ENCODE measurements at regions not wholly inside any gene's neighbourhood (a gene's known extent, or its start where the extent isn't known, plus 50 kb on each side); places are given as distances from the start of the nearest gene placed in this dataset.

GRCh38 chr1:24993871-24994580 lies 64.0 kb upstream of the RUNX3 start:
- no peak for ATAC-seq
- TF ChIP-seq ZNF70 (CRISPR knock-in tag; IDR thresholded peaks at IDR 0.05) (no peak), ZNF565 (CRISPR knock-in tag; conservative IDR thresholded peaks at IDR 0.05; ENCODE audit: low read depth) (no peak), ZFP3 (CRISPR knock-in tag; IDR thresholded peaks at IDR 0.05) (no peak), ZFP30 (CRISPR knock-in tag; IDR thresholded peaks at IDR 0.05) (no peak), ZC3H10 (CRISPR knock-in tag; IDR thresholded peaks at IDR 0.05) (no peak), SNAI2 (CRISPR knock-in tag; IDR thresholded peaks at IDR 0.05) (no peak), PPARA (CRISPR knock-in tag; IDR thresholded peaks at IDR 0.05; ENCODE audit: borderline replicate concordance) (no peak), ARNTL (CRISPR knock-in tag; IDR thresholded peaks at IDR 0.05; ENCODE audit: borderline replicate concordance, low read depth) (no peak), CREB5 (CRISPR knock-in tag; IDR thresholded peaks at IDR 0.05; ENCODE audit: low read depth) (no peak), OSR1 (CRISPR knock-in tag; IDR thresholded peaks at IDR 0.05) (no peak), TOX (CRISPR knock-in tag; IDR thresholded peaks at IDR 0.05; ENCODE audit: borderline replicate concordance) (no peak), PATZ1 (CRISPR knock-in tag; IDR thresholded peaks at IDR 0.05; ENCODE audit: borderline replicate concordance) (no peak), ISL1 (CRISPR knock-in tag; IDR thresholded peaks at IDR 0.05) (no peak), TSHZ2 (CRISPR knock-in tag; IDR thresholded peaks at IDR 0.05) (no peak), CSDC2 (CRISPR knock-in tag; IDR thresholded peaks at IDR 0.05) (no peak), GLIS3 (CRISPR knock-in tag; IDR thresholded peaks at IDR 0.05) (no peak), POU6F1 (CRISPR knock-in tag; IDR thresholded peaks at IDR 0.05; ENCODE audit: borderline replicate concordance, low read depth) (no peak), ZNF8 (CRISPR knock-in tag; IDR thresholded peaks at IDR 0.05) (no peak)
- TF ChIP-seq, protein P1, sequence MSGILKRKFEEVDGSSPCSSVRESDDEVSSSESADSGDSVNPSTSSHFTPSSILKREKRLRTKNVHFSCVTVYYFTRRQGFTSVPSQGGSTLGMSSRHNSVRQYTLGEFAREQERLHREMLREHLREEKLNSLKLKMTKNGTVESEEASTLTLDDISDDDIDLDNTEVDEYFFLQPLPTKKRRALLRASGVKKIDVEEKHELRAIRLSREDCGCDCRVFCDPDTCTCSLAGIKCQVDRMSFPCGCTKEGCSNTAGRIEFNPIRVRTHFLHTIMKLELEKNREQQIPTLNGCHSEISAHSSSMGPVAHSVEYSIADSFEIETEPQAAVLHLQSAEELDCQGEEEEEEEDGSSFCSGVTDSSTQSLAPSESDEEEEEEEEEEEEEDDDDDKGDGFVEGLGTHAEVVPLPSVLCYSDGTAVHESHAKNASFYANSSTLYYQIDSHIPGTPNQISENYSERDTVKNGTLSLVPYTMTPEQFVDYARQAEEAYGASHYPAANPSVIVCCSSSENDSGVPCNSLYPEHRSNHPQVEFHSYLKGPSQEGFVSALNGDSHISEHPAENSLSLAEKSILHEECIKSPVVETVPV (CRISPR knock-in tag; IDR thresholded peaks at IDR 0.05), result no peak

DNA sequence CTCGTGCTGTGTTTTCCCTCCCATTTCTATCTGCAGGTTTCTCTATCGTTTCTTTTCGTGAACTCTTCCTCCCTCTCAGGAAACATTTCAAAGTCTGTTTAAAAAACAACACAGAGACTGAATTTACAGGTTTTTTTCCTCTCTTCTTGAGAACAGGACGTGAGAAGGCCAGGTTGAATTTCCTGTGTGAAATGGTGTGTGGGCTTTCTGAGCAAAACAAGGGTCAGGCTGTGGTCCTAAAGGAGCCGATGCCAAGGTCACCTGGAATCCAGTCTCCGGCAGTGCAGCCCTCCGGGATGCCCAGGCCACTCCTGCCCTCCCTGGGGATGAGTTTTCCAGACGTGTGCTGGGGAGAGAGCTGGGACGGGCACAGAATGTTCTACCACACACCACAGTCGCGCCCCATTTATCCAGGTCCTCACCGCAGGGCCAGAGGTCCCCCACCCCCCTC lies 62.7 kb upstream of the RUNX3 start:
- no peak for ATAC-seq
- TF ChIP-seq CSDC2 (CRISPR knock-in tag; IDR thresholded peaks at IDR 0.05) (no peak), ZC3H10 (CRISPR knock-in tag; IDR thresholded peaks at IDR 0.05) (no peak), GLIS3 (CRISPR knock-in tag; IDR thresholded peaks at IDR 0.05) (no peak), ARNTL (CRISPR knock-in tag; IDR thresholded peaks at IDR 0.05; ENCODE audit: borderline replicate concordance, low read depth) (no peak), ZNF565 (CRISPR knock-in tag; conservative IDR thresholded peaks at IDR 0.05; ENCODE audit: low read depth) (no peak), BACH2 (CRISPR knock-in tag; IDR thresholded peaks at IDR 0.05; ENCODE audit: borderline replicate concordance) (no peak), POU6F1 (CRISPR knock-in tag; IDR thresholded peaks at IDR 0.05; ENCODE audit: borderline replicate concordance, low read depth) (no peak), ZFP30 (CRISPR knock-in tag; IDR thresholded peaks at IDR 0.05) (no peak), ESRRG (CRISPR knock-in tag; IDR thresholded peaks at IDR 0.05) (no peak), RARB (CRISPR knock-in tag; IDR thresholded peaks at IDR 0.05) (no peak), SNAI2 (CRISPR knock-in tag; IDR thresholded peaks at IDR 0.05) (no peak), TSHZ2 (CRISPR knock-in tag; IDR thresholded peaks at IDR 0.05) (no peak), TCF4 (CRISPR knock-in tag; IDR thresholded peaks at IDR 0.05; ENCODE audit: borderline replicate concordance) (no peak)
- TF ChIP-seq, protein P1 (CRISPR knock-in tag; IDR thresholded peaks at IDR 0.05), result no peak
